CD14-positive monocyte (primary cell): ENCODE measurements at regions not wholly inside any gene's neighbourhood (a gene's known extent, or its start where the extent isn't known, plus 50 kb on each side); places are given as distances from the start of the nearest gene placed in this dataset.

ENCODE experiments used
- DNase-seq, 3 donors: peaks; one replicate each; pipeline ENCODE4 v3.0.0-alpha.2; 2011 to 2022
- H2AFZ ChIP-seq: 2 replicates; pipeline ENCODE4 v1.6.0; 2012; ENCODE audit warnings: mild to moderate bottlenecking, low read depth, low read length, inconsistent platforms; ENCODE audit not compliant: insufficient read depth, poor library complexity, severe bottlenecking
- H3K27ac ChIP-seq, 2 donors: 1 replicate in 1 of 2; 2 replicates in 1 of 2; pipeline ENCODE4 v1.5.1; 2012 to 2013; ENCODE audit warnings: low read length in 2 of 2, control low read depth in 1 of 2, inconsistent platforms in 1 of 2, low read depth in 1 of 2, mild to moderate bottlenecking in 1 of 2
- H3K27me3 ChIP-seq, 2 donors: one replicate each; pipeline versions ENCODE4 v1.6.0 to v1.6.1; 2011 to 2013; ENCODE audit warnings: low read length in 2 of 2; ENCODE audit not compliant: control insufficient read depth in 2 of 2, insufficient read depth in 2 of 2
- H3K36me3 ChIP-seq, 2 donors: replicated peaks in 1 of 2; 1 replicate in 1 of 2; 2 replicates in 1 of 2; pipeline versions ENCODE4 v1.5.1 to v1.6.1; 2012 to 2013; ENCODE audit warnings: low read length in 2 of 2, control low read depth in 1 of 2, inconsistent platforms in 1 of 2, mild to moderate bottlenecking in 1 of 2; ENCODE audit not compliant: insufficient read depth in 2 of 2, control insufficient read depth in 1 of 2
- H3K4me1 ChIP-seq, 2 donors: 1 replicate in 1 of 2; 2 replicates in 1 of 2; pipeline versions ENCODE4 v1.5.1 to v1.6.1; 2012 to 2013; ENCODE audit warnings: low read length in 2 of 2, control low read depth in 1 of 2, inconsistent platforms in 1 of 2, mild to moderate bottlenecking in 1 of 2, moderate library complexity in 1 of 2; ENCODE audit not compliant: insufficient read depth in 2 of 2, control insufficient read depth in 1 of 2
- H3K4me2 ChIP-seq: replicated peaks from 2 replicates; pipeline ENCODE3; 2012; ENCODE audit warnings: low read length, moderate library complexity, mild to moderate bottlenecking; ENCODE audit not compliant: poor library complexity, severe bottlenecking; ENCODE audit errors: extremely low read depth
- H3K4me3 ChIP-seq, 3 experiments: fragments of 200-600 bp in 1 of 3; sonication (generic) in 1 of 3; replicated peaks in 1 of 3; 1 replicate in 2 of 3; 2 replicates in 1 of 3; pipeline ENCODE4 v1.5.1; 2011 to 2013; ENCODE audit warnings: low read length in 3 of 3, mild to moderate bottlenecking in 3 of 3, control low read depth in 2 of 3, low read depth in 2 of 3, inconsistent platforms in 1 of 3, moderate library complexity in 1 of 3
- H3K79me2 ChIP-seq: 2 replicates; pipeline ENCODE4 v1.6.0; 2012; ENCODE audit warnings: mild to moderate bottlenecking, control low read depth, inconsistent platforms, low read length, moderate library complexity; ENCODE audit not compliant: insufficient read depth
- H3K9ac ChIP-seq: 2 replicates; pipeline ENCODE4 v1.6.0; 2017; ENCODE audit warnings: low read length, mild to moderate bottlenecking; ENCODE audit not compliant: insufficient read depth, poor library complexity, severe bottlenecking
- H3K9me3 ChIP-seq, 2 donors: replicated peaks in 1 of 2; 1 replicate in 1 of 2; 2 replicates in 1 of 2; pipeline versions ENCODE4 v1.5.1 to v1.6.1; 2012 to 2013; ENCODE audit warnings: low read length in 2 of 2, control low read depth in 1 of 2; ENCODE audit not compliant: control insufficient read depth in 1 of 2, insufficient read depth in 1 of 2
- H4K20me1 ChIP-seq: 2 replicates; pipeline ENCODE4 v1.6.0; 2012; ENCODE audit warnings: mild to moderate bottlenecking, low read length, control low read depth, moderate library complexity; ENCODE audit not compliant: insufficient read depth
- H3K27ac Mint-ChIP-seq, 7 donors: one replicate each; pipeline ENCODE4 v1.8.0; 2020; ENCODE audit warnings: mild to moderate bottlenecking in 7 of 7, mixed read lengths in 7 of 7, moderate library complexity in 6 of 7, inconsistent platforms in 2 of 7
- H3K27me3 Mint-ChIP-seq, 3 donors: one replicate each; pipeline ENCODE4 v1.8.0; 2021 to 2022; ENCODE audit warnings: low read depth in 3 of 3, mild to moderate bottlenecking in 3 of 3, mixed read lengths in 3 of 3, moderate library complexity in 3 of 3, inconsistent platforms in 1 of 3
- H3K36me3 Mint-ChIP-seq, 2 donors: one replicate each; pipeline ENCODE4 v1.8.0; 2020; ENCODE audit warnings: mixed read lengths in 2 of 2, inconsistent platforms in 1 of 2, mild to moderate bottlenecking in 1 of 2
- H3K4me1 Mint-ChIP-seq: one replicate; pipeline ENCODE4 v1.8.0; 2020; ENCODE audit warnings: mild to moderate bottlenecking, mixed read lengths
- H3K4me3 Mint-ChIP-seq, 2 donors: one replicate each; pipeline ENCODE4 v1.8.0; 2020; ENCODE audit warnings: mild to moderate bottlenecking in 2 of 2, mixed read lengths in 2 of 2, moderate library complexity in 1 of 2
- H3K9me3 Mint-ChIP-seq, 7 donors: one replicate each; pipeline ENCODE4 v1.8.0; 2020 to 2022; ENCODE audit warnings: mixed read lengths in 7 of 7, mild to moderate bottlenecking in 6 of 7, moderate library complexity in 6 of 7, inconsistent platforms in 2 of 7
- WGBS: methylation state at CpG from one replicate; pipeline ENCODE4 v1.1.5; 2013; ENCODE audit warnings: missing lambda C conversion rate; ENCODE audit not compliant: insufficient coverage; 5-methylcytosine and 5-hydroxymethylcytosine counted together
- intact Hi-C, 2 donors: fragments of 100-400 bp; cut with micrococcal nuclease; formaldehyde crosslinking; loops; one replicate each; pipeline versions ENCODE4 v1.15.0 to v1.15.1; 2023
- TF ChIP-seq, protein P1 (sequence below): fragments of 200-600 bp; IDR thresholded peaks from one replicate; pipeline ENCODE4 v1.8.0; 2022; ENCODE audit warnings: antibody characterized with exemption, mild to moderate bottlenecking

DNA sequence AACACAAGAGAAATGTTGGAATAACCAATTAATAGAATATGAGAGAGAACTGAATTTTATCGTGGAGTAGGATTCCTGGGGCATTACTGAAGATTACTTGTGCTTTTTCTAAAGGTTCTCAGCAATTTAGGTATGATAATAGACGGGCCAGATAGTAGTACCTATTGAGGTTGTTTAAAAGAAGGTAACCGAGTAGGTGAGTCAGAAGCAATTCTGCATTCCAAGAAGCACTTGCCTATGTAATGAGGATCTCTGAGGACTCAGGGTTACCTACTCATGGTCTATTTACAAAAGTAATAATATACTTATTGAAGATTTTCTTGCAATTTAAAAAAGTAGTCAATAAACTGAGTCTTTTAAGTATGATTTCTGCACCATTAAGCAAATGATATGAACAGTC lies 1469.8 kb downstream of the BRINP3 start:
- Histone ChIP-seq H3K9me3 (no peaks in the 10 kb centered on the region), H3K79me2 (no peaks in the 10 kb centered on the region), H3K4me2 (no peak overlapping the region), H3K9ac (no peak overlapping the region), H4K20me1 (no peaks in the 10 kb centered on the region), H3K27ac (no peak overlapping the region), H3K4me1 (no peaks in the 10 kb centered on the region), H3K27me3 (no peaks in the 10 kb centered on the region), H3K36me3 (no peaks in the 10 kb centered on the region), H3K4me3 (no peak overlapping the region), H2AFZ (no peak overlapping the region)
- intact Hi-C loops = no loop called here
- H3K27ac Mint-ChIP-seq = no peak overlapping the region
- no peaks in the 10 kb centered on the region for H3K4me1 Mint-ChIP-seq
- H3K36me3 Mint-ChIP-seq = no peaks in the 10 kb centered on the region
- TF ChIP-seq, protein P1, sequence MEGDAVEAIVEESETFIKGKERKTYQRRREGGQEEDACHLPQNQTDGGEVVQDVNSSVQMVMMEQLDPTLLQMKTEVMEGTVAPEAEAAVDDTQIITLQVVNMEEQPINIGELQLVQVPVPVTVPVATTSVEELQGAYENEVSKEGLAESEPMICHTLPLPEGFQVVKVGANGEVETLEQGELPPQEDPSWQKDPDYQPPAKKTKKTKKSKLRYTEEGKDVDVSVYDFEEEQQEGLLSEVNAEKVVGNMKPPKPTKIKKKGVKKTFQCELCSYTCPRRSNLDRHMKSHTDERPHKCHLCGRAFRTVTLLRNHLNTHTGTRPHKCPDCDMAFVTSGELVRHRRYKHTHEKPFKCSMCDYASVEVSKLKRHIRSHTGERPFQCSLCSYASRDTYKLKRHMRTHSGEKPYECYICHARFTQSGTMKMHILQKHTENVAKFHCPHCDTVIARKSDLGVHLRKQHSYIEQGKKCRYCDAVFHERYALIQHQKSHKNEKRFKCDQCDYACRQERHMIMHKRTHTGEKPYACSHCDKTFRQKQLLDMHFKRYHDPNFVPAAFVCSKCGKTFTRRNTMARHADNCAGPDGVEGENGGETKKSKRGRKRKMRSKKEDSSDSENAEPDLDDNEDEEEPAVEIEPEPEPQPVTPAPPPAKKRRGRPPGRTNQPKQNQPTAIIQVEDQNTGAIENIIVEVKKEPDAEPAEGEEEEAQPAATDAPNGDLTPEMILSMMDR = no peak
- DNase-seq = no peak
- WGBS = no CpG with 5 or more reads among the region's 3 CpGs
- H3K4me3 Mint-ChIP-seq = no peak overlapping the region
- peaks cover 0 to 1% (median 0%) of the 10 kb centered on the region in 3 donors for H3K27me3 Mint-ChIP-seq
- peaks cover 0 to 2% (median 0%) of the 10 kb centered on the region in 7 donors for H3K9me3 Mint-ChIP-seq

DNA sequence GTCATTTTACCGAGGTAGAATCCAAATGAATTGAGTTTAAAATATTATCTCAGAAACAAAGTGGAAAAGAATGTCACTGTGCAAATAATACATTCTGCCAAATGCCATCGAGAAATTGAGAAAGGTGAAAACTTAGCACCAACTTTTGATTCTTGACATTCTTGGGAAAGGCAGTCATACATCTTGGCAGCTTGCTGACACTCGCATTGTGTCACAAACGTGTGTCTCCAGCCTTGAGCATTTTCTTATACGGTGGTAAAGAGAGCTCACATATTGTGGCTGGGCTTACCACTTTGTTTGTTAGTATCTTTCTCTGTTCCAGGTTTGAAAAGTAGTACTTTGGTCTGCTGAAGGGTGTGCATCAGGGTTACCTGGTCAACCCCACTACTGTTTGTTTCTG lies 1456.1 kb downstream of the BRINP3 start:
- Histone ChIP-seq H3K27me3 (no peaks in the 10 kb centered on the region), H3K9ac (no peak overlapping the region), H4K20me1 (no peaks in the 10 kb centered on the region), H3K36me3 (no peaks in the 10 kb centered on the region), H3K9me3 (peaks cover 7 to 19% of the 10 kb centered on the region in 2 donors), H3K4me2 (no peak overlapping the region), H3K4me1 (no peaks in the 10 kb centered on the region), H2AFZ (no peak overlapping the region), H3K27ac (no peak overlapping the region), H3K79me2 (no peaks in the 10 kb centered on the region), H3K4me3 (no peak overlapping the region)
- no peak overlapping the region for H3K4me3 Mint-ChIP-seq
- no peak for DNase-seq
- TF ChIP-seq, protein P1 = no peak
- peaks cover 2 to 15% (median 8%) of the 10 kb centered on the region in 7 donors for H3K9me3 Mint-ChIP-seq
- WGBS = 88% methylated on average over 5 of the region's 5 CpGs
- H3K27ac Mint-ChIP-seq = no peak overlapping the region
- H3K27me3 Mint-ChIP-seq = peaks cover 0 to 5% (median 0%) of the 10 kb centered on the region in 3 donors
- H3K4me1 Mint-ChIP-seq = no peaks in the 10 kb centered on the region
- H3K36me3 Mint-ChIP-seq = no peaks in the 10 kb centered on the region
- intact Hi-C loops = no loop called here
